PC-9 (cell line): ENCODE measurements at regions not wholly inside any gene's neighbourhood (a gene's known extent, or its start where the extent isn't known, plus 50 kb on each side); places are given as distances from the start of the nearest gene placed in this dataset.
A peak's percentile ranks its signal among the peaks of the same experiment; 100 is the strongest.

ENCODE experiments used
- BruUV-seq: library from RNA; stranded (reverse); fragments of 400-500 nt; replicated peaks from 2 replicates; lab custom pipeline; 2021; lab: Mats Ljungman, UMichigan
- CTCF ChIA-PET: fragments of 300-600 bp; sonication (Branson Sonifier 250); formaldehyde crosslinking; loops from one replicate; lab custom pipeline; 2022; ENCODE audit warnings: antibody characterized with exemption; lab: Charles Lee
- POLR2A ChIA-PET: fragments of 300-600 bp; sonication (Branson Sonifier 250); formaldehyde crosslinking; loops from one replicate; lab custom pipeline; 2022; ENCODE audit warnings: antibody characterized with exemption; ENCODE audit not compliant: unreplicated experiment; lab: Charles Lee
- DNase-seq, 2 experiments: peaks; one replicate each; pipeline versions ENCODE4 v3.0.0 to v3.0.0-alpha.2; 2015 to 2022; ENCODE audit warnings: mixed read lengths in 1 of 2
- H2AFZ ChIP-seq: fragments of 200-600 bp; sonication (generic); 2 replicates; pipeline ENCODE4 v1.8.1; 2017; ENCODE audit warnings: antibody characterized with exemption
- H3F3A ChIP-seq: fragments of 200-600 bp; sonication (generic); 2 replicates; pipeline ENCODE4 v1.8.1; 2017; ENCODE audit warnings: antibody characterized with exemption, mild to moderate bottlenecking, low read depth; ENCODE audit not compliant: insufficient read depth
- H3K27ac ChIP-seq: fragments of 200-600 bp; sonication (generic); 2 replicates; pipeline ENCODE4 v1.6.1; 2016; ENCODE audit warnings: mixed run types
- H3K27me3 ChIP-seq: fragments of 200-600 bp; sonication (generic); 2 replicates; pipeline ENCODE4 v1.6.1; 2016; ENCODE audit warnings: low read depth, mixed run types; ENCODE audit not compliant: insufficient read depth
- H3K36me3 ChIP-seq: fragments of 200-600 bp; sonication (generic); 2 replicates; pipeline ENCODE4 v1.6.1; 2016; ENCODE audit warnings: low read depth, mixed run types
- H3K4me1 ChIP-seq: fragments of 200-600 bp; sonication (generic); replicated peaks from 2 replicates; pipeline ENCODE4 v1.6.1; 2016; ENCODE audit warnings: mixed run types; ENCODE audit not compliant: insufficient read depth
- H3K4me2 ChIP-seq: fragments of 200-600 bp; sonication (generic); 2 replicates; pipeline ENCODE4 v1.6.1; 2017; ENCODE audit warnings: mixed run types
- H3K4me3 ChIP-seq: fragments of 200-600 bp; sonication (generic); 2 replicates; pipeline ENCODE4 v1.6.1; 2016; ENCODE audit warnings: mixed run types
- H3K79me2 ChIP-seq: fragments of 200-600 bp; sonication (generic); 2 replicates; pipeline ENCODE4 v1.6.1; 2017; ENCODE audit warnings: low read depth, mixed run types
- H3K9me2 ChIP-seq: fragments of 200-600 bp; sonication (generic); 2 replicates; pipeline ENCODE4 v1.8.1; 2017; ENCODE audit warnings: mild to moderate bottlenecking; ENCODE audit not compliant: insufficient read depth
- H3K9me3 ChIP-seq: fragments of 200-600 bp; sonication (generic); 2 replicates; pipeline ENCODE4 v1.8.1; 2016; ENCODE audit warnings: low read depth; ENCODE audit not compliant: insufficient read depth
- H4K20me1 ChIP-seq: fragments of 200-600 bp; sonication (generic); 2 replicates; pipeline ENCODE4 v1.8.1; 2017; ENCODE audit not compliant: insufficient read depth
- EZH2 ChIP-seq: fragments of 200-600 bp; sonication (generic); IDR thresholded peaks from 2 replicates; pipeline ENCODE4 v1.8.0; 2017; ENCODE audit warnings: antibody characterized with exemption, low read depth
- intact Hi-C: fragments of 100-400 bp; cut with micrococcal nuclease; formaldehyde crosslinking; loops from one replicate; pipeline ENCODE4 v1.10.0; 2022; ENCODE audit not compliant: unreplicated experiment
- TF ChIP-seq, protein P1 (sequence below): fragments of 200-600 bp; sonication (generic); conservative IDR thresholded peaks from 2 replicates; pipeline ENCODE4 v1.6.1; 2017; ENCODE audit warnings: mixed run types, antibody characterized with exemption, mild to moderate bottlenecking, moderate library complexity

GRCh38 chr14:105930572-105930971, 404.2 kb downstream of the TMEM121 start:
- DNase-seq = no peak
- no peak overlapping the region for H2AFZ ChIP-seq
- POLR2A ChIA-PET = no interaction called here
- H3F3A ChIP-seq = no peaks in the 10 kb centered on the region
- H3K36me3 ChIP-seq = no peaks in the 10 kb centered on the region
- no peak for TF ChIP-seq EZH2
- TF ChIP-seq, protein P1, sequence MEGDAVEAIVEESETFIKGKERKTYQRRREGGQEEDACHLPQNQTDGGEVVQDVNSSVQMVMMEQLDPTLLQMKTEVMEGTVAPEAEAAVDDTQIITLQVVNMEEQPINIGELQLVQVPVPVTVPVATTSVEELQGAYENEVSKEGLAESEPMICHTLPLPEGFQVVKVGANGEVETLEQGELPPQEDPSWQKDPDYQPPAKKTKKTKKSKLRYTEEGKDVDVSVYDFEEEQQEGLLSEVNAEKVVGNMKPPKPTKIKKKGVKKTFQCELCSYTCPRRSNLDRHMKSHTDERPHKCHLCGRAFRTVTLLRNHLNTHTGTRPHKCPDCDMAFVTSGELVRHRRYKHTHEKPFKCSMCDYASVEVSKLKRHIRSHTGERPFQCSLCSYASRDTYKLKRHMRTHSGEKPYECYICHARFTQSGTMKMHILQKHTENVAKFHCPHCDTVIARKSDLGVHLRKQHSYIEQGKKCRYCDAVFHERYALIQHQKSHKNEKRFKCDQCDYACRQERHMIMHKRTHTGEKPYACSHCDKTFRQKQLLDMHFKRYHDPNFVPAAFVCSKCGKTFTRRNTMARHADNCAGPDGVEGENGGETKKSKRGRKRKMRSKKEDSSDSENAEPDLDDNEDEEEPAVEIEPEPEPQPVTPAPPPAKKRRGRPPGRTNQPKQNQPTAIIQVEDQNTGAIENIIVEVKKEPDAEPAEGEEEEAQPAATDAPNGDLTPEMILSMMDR = no peak
- CTCF ChIA-PET = no interaction called here
- no TSS peak for BruUV-seq
- H3K79me2 ChIP-seq = no peaks in the 10 kb centered on the region
- peaks cover 69% of the 10 kb centered on the region for H3K27me3 ChIP-seq
- H3K4me1 ChIP-seq = no peaks in the 10 kb centered on the region
- no peaks in the 10 kb centered on the region; the same call in 1 of the 2 replicates for H4K20me1 ChIP-seq
- H3K27ac ChIP-seq = no peak overlapping the region
- no peaks in the 10 kb centered on the region for H3K9me3 ChIP-seq
- no peak overlapping the region for H3K4me2 ChIP-seq
- no peak overlapping the region for H3K4me3 ChIP-seq
- no peaks in the 10 kb centered on the region for H3K9me2 ChIP-seq
- intact Hi-C loops = no loop called here

DNA sequence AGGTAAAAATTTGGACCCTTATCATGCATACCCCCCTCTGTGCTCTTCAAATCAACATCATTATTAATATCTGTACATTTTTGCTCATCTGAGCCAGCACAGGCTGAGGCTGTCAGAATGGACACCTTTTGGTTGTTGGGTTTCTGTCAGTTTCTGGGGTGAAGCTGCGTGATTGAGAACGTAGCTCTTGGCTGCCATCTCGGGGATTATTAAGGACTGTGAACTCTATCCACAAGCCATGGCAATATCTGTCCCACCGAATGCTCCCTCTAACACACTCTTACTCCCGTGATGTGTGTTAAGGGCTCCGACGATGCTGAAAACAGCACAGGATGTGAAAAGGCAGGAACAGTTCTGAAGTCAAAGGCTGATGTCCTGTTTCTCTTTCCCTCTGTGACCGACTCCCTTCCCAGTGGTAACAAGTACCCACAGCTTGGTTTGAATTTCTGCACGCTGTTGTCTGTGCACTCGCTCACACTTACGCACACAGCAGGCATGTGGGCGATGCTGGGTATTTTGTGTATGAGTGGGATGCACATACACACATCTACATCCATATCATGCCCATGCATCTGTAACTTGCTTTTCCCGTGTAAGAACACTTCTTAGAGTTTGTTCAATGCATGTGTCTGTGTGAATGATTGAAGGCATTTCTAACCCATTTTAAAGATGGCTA, 405.6 kb downstream of the TMEM121 start:
- H3K4me1 ChIP-seq = no peaks in the 10 kb centered on the region
- H3K27me3 ChIP-seq = peaks cover 59% of the 10 kb centered on the region
- no peaks in the 10 kb centered on the region for H3K79me2 ChIP-seq
- BruUV-seq = no TSS peak
- H3K9me2 ChIP-seq = no peaks in the 10 kb centered on the region
- TF ChIP-seq EZH2 = no peak
- TF ChIP-seq, protein P1 = 0 out of 2 replicates have a peak, but pooled peaks have one; percentile 29
- no peaks in the 10 kb centered on the region; the same call in 1 of the 2 replicates for H4K20me1 ChIP-seq
- H3K27ac ChIP-seq = no peak overlapping the region
- CTCF ChIA-PET = no interaction called here
- intact Hi-C loops = no loop called here
- no peaks in the 10 kb centered on the region for H3K36me3 ChIP-seq
- H3K4me3 ChIP-seq = no peak overlapping the region
- POLR2A ChIA-PET = no interaction called here
- no peaks in the 10 kb centered on the region for H3F3A ChIP-seq
- H2AFZ ChIP-seq = no peak overlapping the region
- no peak for DNase-seq
- H3K4me2 ChIP-seq = no peak overlapping the region
- no peaks in the 10 kb centered on the region for H3K9me3 ChIP-seq

DNA sequence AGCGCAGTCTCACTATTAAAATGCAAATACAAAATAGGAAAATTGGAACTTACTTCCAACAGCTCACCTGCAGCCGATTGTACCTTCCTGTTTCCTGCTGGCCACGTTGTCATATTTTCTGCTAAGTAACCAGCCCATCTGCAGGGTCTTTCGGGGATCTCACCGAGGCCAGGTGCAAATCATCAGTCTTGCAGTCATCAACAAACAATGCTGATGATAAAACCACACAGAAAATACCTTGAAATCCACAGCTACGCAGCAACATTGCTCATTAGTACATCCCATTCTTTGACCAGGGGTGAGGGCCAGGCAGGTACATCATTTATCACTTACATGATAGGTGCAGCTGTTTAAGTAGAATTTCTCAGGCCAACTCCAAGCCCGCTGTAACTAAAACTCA, 406.9 kb downstream of the TMEM121 start:
- CTCF ChIA-PET = no interaction called here
- POLR2A ChIA-PET = no interaction called here

More for the DNA sequence above, 406.9 kb downstream of the TMEM121 start:
- no TSS peak for BruUV-seq
- no peak overlapping the region for H2AFZ ChIP-seq
- peaks cover 49% of the 10 kb centered on the region for H3K27me3 ChIP-seq
- H3K36me3 ChIP-seq = no peaks in the 10 kb centered on the region
- H4K20me1 ChIP-seq = no peaks in the 10 kb centered on the region; the same call in 1 of the 2 replicates
- H3F3A ChIP-seq = no peaks in the 10 kb centered on the region
- H3K79me2 ChIP-seq = no peaks in the 10 kb centered on the region
- no peak for DNase-seq
- H3K4me1 ChIP-seq = no peaks in the 10 kb centered on the region
- TF ChIP-seq, protein P1 = no peak
- TF ChIP-seq EZH2 = no peak
- no peaks in the 10 kb centered on the region for H3K9me3 ChIP-seq
- no peak overlapping the region for H3K27ac ChIP-seq
- no peaks in the 10 kb centered on the region for H3K9me2 ChIP-seq
- H3K4me2 ChIP-seq = no peak overlapping the region
- intact Hi-C loops = no loop called here
- no peak overlapping the region for H3K4me3 ChIP-seq
